Activated CD4-positive, alpha-beta T cell treated with anti-CD3 and anti-CD28 coated beads, Interleukin-10, Interleukin-2, amounts not matched to agents 100 ng/mL and 50 ng/mL, durations not matched to agents 16 hours and 8 hours (primary cell): ENCODE measurements at regions not wholly inside any gene's neighbourhood (a gene's known extent, or its start where the extent isn't known, plus 50 kb on each side); places are given as distances from the start of the nearest gene placed in this dataset.
"Not testable (repeated sequence)": the region's sequence is repeated elsewhere in the genome, so short reads cannot be mapped to it uniquely, and the experiment has no call there.

Experiments used
- DNase-seq: peaks from one replicate; pipeline ENCODE4 v3.0.0-alpha.2; 2020

GRCh38 chr16:62390214-62390613 lies 354.0 kb upstream of the CDH8 start:
- no peak for DNase-seq

- DNase-seq: no peak
Measured at GRCh38 chr16:62386411-62386810, 350.2 kb upstream of the CDH8 start.

GRCh38 chr16:62383941-62384340 lies 347.7 kb upstream of the CDH8 start:
- no peak for DNase-seq

- no peak for DNase-seq
Measured at GRCh38 chr16:62370445-62370844, 334.2 kb upstream of the CDH8 start.

- no peak for DNase-seq
Measured at GRCh38 chr16:62363501-62363900, 327.3 kb upstream of the CDH8 start.

- no peak for DNase-seq
Measured at GRCh38 chr16:62353355-62353754, 317.1 kb upstream of the CDH8 start.

GRCh38 chr16:62342216-62342615 lies 306.0 kb upstream of the CDH8 start:
- no peak for DNase-seq

- no peak for DNase-seq
Measured at GRCh38 chr16:62335356-62335755, 299.1 kb upstream of the CDH8 start.

- DNase-seq: no peak
Measured at GRCh38 chr16:62321606-62322005, 285.4 kb upstream of the CDH8 start.

- DNase-seq: no peak
Measured at GRCh38 chr16:62298600-62298999, 262.4 kb upstream of the CDH8 start.

- no peak for DNase-seq
Measured at GRCh38 chr16:62294213-62294972, 258.2 kb upstream of the CDH8 start.

GRCh38 chr16:62288990-62289629 lies 252.9 kb upstream of the CDH8 start:
- DNase-seq: no peak

- no peak for DNase-seq
Measured at GRCh38 chr16:62280506-62280905, 244.3 kb upstream of the CDH8 start.

GRCh38 chr16:62277942-62278341 lies 241.7 kb upstream of the CDH8 start:
- no peak for DNase-seq

GRCh38 chr16:62276637-62277036 lies 240.4 kb upstream of the CDH8 start:
- DNase-seq: no peak

GRCh38 chr16:62272035-62272434 lies 235.8 kb upstream of the CDH8 start:
- no peak for DNase-seq

GRCh38 chr16:62261760-62262159 lies 225.5 kb upstream of the CDH8 start:
- no peak for DNase-seq

- DNase-seq: not testable (repeated sequence)
Measured at GRCh38 chr16:62258931-62259435, 222.7 kb upstream of the CDH8 start.

GRCh38 chr16:62256406-62256805 lies 220.2 kb upstream of the CDH8 start:
- DNase-seq: no peak

- no peak for DNase-seq
Measured at GRCh38 chr16:62254847-62255246, 218.6 kb upstream of the CDH8 start.

- DNase-seq: no peak
Measured at GRCh38 chr16:62254372-62254771, 218.1 kb upstream of the CDH8 start.

- DNase-seq: no peak
Measured at GRCh38 chr16:62253966-62254365, 217.7 kb upstream of the CDH8 start.

GRCh38 chr16:62249069-62249468 lies 212.8 kb upstream of the CDH8 start:
- no peak for DNase-seq

- no peak for DNase-seq
Measured at GRCh38 chr16:62240722-62241121, 204.5 kb upstream of the CDH8 start.

GRCh38 chr16:62225675-62226074 lies 189.4 kb upstream of the CDH8 start:
- DNase-seq: peak; percentile 54
